ENCODE measurements at regions not wholly inside any gene's neighbourhood (a gene's known extent, or its start where the extent isn't known, plus 50 kb on each side); places are given as distances from the start of the nearest gene placed in this dataset.
A peak's percentile ranks its signal among the peaks of the same experiment; 100 is the strongest.

GRCh38 chr16:52090080-52090479 is 456.9 kb downstream of the TOX3 start:
- Histone ChIP-seq H4K20me1 (ENCODE audit: insufficient read depth, low read length) (no peaks in the 10 kb centered on the region), H4K8ac (ENCODE audit: low read depth in 2 of 2, low read length in 2 of 2) (no peak overlapping the region), H2AFZ (replicated peaks; ENCODE audit: low read length, poor library complexity) (no peak overlapping the region), H3K14ac (replicated peaks; ENCODE audit: low read depth, low read length) (no peak overlapping the region), H4K91ac (ENCODE audit: insufficient read depth, low read depth, low read length) (no peak overlapping the region), H3K36me3 (ENCODE audit: control insufficient read depth, insufficient read depth, low read length) (no peaks in the 10 kb centered on the region), H3K9me1 (ENCODE audit: insufficient read depth, low read length) (no peaks in the 10 kb centered on the region), H2BK120ac (ENCODE audit: low read depth, low read length) (no peak overlapping the region), H3K9me3 (ENCODE audit: control insufficient read depth, insufficient read depth, low read length) (no peaks in the 10 kb centered on the region), H3K18ac (ENCODE audit: low read depth, low read length) (no peak overlapping the region), H2BK15ac (ENCODE audit: low read depth, low read length) (no peak overlapping the region), H3K9ac (ENCODE audit: low read depth, low read length) (no peak overlapping the region), H3K4me1 (ENCODE audit: control insufficient read depth, insufficient read depth, low read length) (no peaks in the 10 kb centered on the region), H3K27me3 (ENCODE audit: control insufficient read depth, insufficient read depth, low read length) (no peaks in the 10 kb centered on the region), H2BK5ac (ENCODE audit: low read depth, low read length, poor library complexity, severe bottlenecking) (no peak overlapping the region), H3K27ac (ENCODE audit: insufficient read depth, low read length) (no peak overlapping the region), H2BK20ac (ENCODE audit: low read depth, low read length) (no peak overlapping the region), H3K23ac (ENCODE audit: low read depth, low read length) (no peak overlapping the region), H3K79me1 (ENCODE audit: low read depth in 1 of 2, low read length in 2 of 2) (no peaks in the 10 kb centered on the region), H4K5ac (ENCODE audit: low read depth, low read length) (no peak overlapping the region), H3K56ac (ENCODE audit: extremely low read depth, insufficient read depth, low read length) (no peak overlapping the region), H3K4me2 (ENCODE audit: low read depth, low read length) (no peak overlapping the region), H3K4me3 (ENCODE audit: insufficient read depth, low read depth, low read length) (no peak overlapping the region), H3K4ac (ENCODE audit: low read depth, low read length) (no peak overlapping the region), H2AK5ac (ENCODE audit: low read depth, low read length) (no peak overlapping the region), H2AK9ac (replicated peaks; ENCODE audit: low read depth, low read length, poor library complexity) (no peak overlapping the region)
- in situ Hi-C loops (cut with MboI; ENCODE audit: low sequenced_read_pairs) = loop anchor here (25.0 kb wide), 1 partner anchor 97 kb away; no protein-coding TSS in a partner anchor
- intact Hi-C loops (cut with micrococcal nuclease) = no loop called here
- dilution Hi-C loops (cut with HindIII; ENCODE audit: low sequenced_read_pairs, unreplicated experiment) = no loop called here
- BruUV-seq (replicated peaks) = no TSS peak
- CTCF ChIA-PET = no interaction called here
- peak; percentile 0 for DNase-seq
- TF ChIP-seq MAZ (IDR thresholded peaks at IDR 0.05; ENCODE audit: borderline replicate concordance, low read depth, low read length) (no peak), ELK1 (IDR thresholded peaks at IDR 0.05; ENCODE audit: borderline replicate concordance, low read depth, low read length) (no peak), CEBPB (IDR thresholded peaks at IDR 0.05; ENCODE audit: low read depth, low read length) (no peak), RAD21 (IDR thresholded peaks at IDR 0.05; ENCODE audit: low read length) (no peak), POLR2A (IDR thresholded peaks at IDR 0.05; ENCODE audit: low read depth, low read length) (no peak), CTCF (conservative IDR thresholded peaks at IDR 0.05; ENCODE audit: low read depth, low read length) (no peak), RFX5 (IDR thresholded peaks at IDR 0.05; ENCODE audit: low read depth, low read length) (no peak), MAFK (IDR thresholded peaks at IDR 0.05; ENCODE audit: low read depth, low read length) (no peak), RCOR1 (IDR thresholded peaks at IDR 0.05; ENCODE audit: insufficient replicate concordance, low read length) (no peak), USF2 (IDR thresholded peaks at IDR 0.05; ENCODE audit: low read depth, low read length) (no peak), CHD1 (IDR thresholded peaks at IDR 0.05; ENCODE audit: low read depth, low read length) (no peak), MXI1 (IDR thresholded peaks at IDR 0.05; ENCODE audit: borderline replicate concordance, low read depth, low read length) (no peak), NFE2L2 (IDR thresholded peaks at IDR 0.05; ENCODE audit: low read depth, low read length) (no peak), SMC3 (IDR thresholded peaks at IDR 0.05; ENCODE audit: low read depth, low read length) (no peak), BHLHE40 (IDR thresholded peaks at IDR 0.05; ENCODE audit: low read depth, low read length) (no peak), FOS (IDR thresholded peaks at IDR 0.05; ENCODE audit: low read depth, low read length) (no peak)
- ATAC-seq (ENCODE audit: low read depth) = no peak
- POLR2A ChIA-PET (ENCODE audit: unreplicated experiment) = no interaction called here

Data from IMR-90 (cell line).